Endodermal cell (in vitro differentiated cells): ENCODE measurements at regions not wholly inside any gene's neighbourhood (a gene's known extent, or its start where the extent isn't known, plus 50 kb on each side); places are given as distances from the start of the nearest gene placed in this dataset.

Source experiments
- DNase-seq: peaks from one replicate; pipeline ENCODE4 v3.0.0-alpha.2; 2017
- H3K27ac ChIP-seq: 2 replicates; pipeline ENCODE4 v1.5.1; 2013; ENCODE audit warnings: mild to moderate bottlenecking, low read depth, low read length, moderate library complexity
- H3K27me3 ChIP-seq: 2 replicates; pipeline ENCODE4 v1.6.1; 2013; ENCODE audit warnings: mild to moderate bottlenecking, low read length, moderate library complexity; ENCODE audit not compliant: insufficient read depth, control insufficient read depth, poor library complexity, severe bottlenecking
- H3K36me3 ChIP-seq: 2 replicates; pipeline ENCODE4 v1.7.0; 2013; ENCODE audit warnings: mild to moderate bottlenecking, low read length, moderate library complexity; ENCODE audit not compliant: control insufficient read depth, insufficient read depth
- H3K4me1 ChIP-seq: one replicate; pipeline ENCODE4 v1.7.0; 2013; ENCODE audit warnings: low read length; ENCODE audit not compliant: control insufficient read depth, insufficient read depth
- H3K4me3 ChIP-seq: 2 replicates; pipeline ENCODE4 v1.5.1; 2013; ENCODE audit warnings: mild to moderate bottlenecking, low read length, moderate library complexity
- H3K9ac ChIP-seq: 2 replicates; pipeline ENCODE4 v1.6.1; 2013; ENCODE audit warnings: mild to moderate bottlenecking, low read length, moderate library complexity; ENCODE audit not compliant: poor library complexity, severe bottlenecking; ENCODE audit errors: extremely low read depth
- H3K9me3 ChIP-seq: 2 replicates; pipeline ENCODE4 v1.6.1; 2013; ENCODE audit warnings: mild to moderate bottlenecking, low read length, moderate library complexity; ENCODE audit not compliant: control insufficient read depth
- H3K27ac Mint-ChIP-seq: 2 replicates; pipeline ENCODE4 v1.8.0; 2020; ENCODE audit warnings: mixed read lengths
- H3K27me3 Mint-ChIP-seq: 2 replicates; pipeline ENCODE4 v1.8.0; 2021; ENCODE audit warnings: mild to moderate bottlenecking, mixed read lengths; ENCODE audit not compliant: insufficient read depth
- H3K36me3 Mint-ChIP-seq: 2 replicates; pipeline ENCODE4 v1.8.0; 2020; ENCODE audit warnings: low read depth, mixed read lengths
- H3K4me1 Mint-ChIP-seq: 2 replicates; pipeline ENCODE4 v1.8.0; 2020; ENCODE audit warnings: mixed read lengths
- H3K4me3 Mint-ChIP-seq: 2 replicates; pipeline ENCODE4 v1.8.0; 2020; ENCODE audit warnings: mild to moderate bottlenecking, moderate library complexity, mixed read lengths
- H3K9me3 Mint-ChIP-seq: 2 replicates; pipeline ENCODE4 v1.8.0; 2020; ENCODE audit warnings: mild to moderate bottlenecking, mixed read lengths
- WGBS, 2 experiments: methylation state at CpG; one replicate each; pipeline versions ENCODE4 v1.1.5 to v1.1.7; 2013; ENCODE audit warnings: missing lambda C conversion rate in 2 of 2, mixed read lengths in 1 of 2; ENCODE audit not compliant: insufficient coverage in 1 of 2, insufficient read length in 1 of 2; 5-methylcytosine and 5-hydroxymethylcytosine counted together
- TF ChIP-seq, protein P1 (sequence below): fragments of 200-600 bp; sonication (generic); conservative IDR thresholded peaks from 2 replicates; pipeline ENCODE4 v1.5.0; 2021; ENCODE audit warnings: antibody characterized with exemption, mild to moderate bottlenecking

- Histone ChIP-seq H3K27ac (no peak overlapping the region), H3K4me1 (no peaks in the 10 kb centered on the region), H3K27me3 (no peaks in the 10 kb centered on the region), H3K36me3 (no peaks in the 10 kb centered on the region), H3K4me3 (no peak overlapping the region), H3K9ac (no peak overlapping the region), H3K9me3 (no peaks in the 10 kb centered on the region)
- WGBS, 2 experiments = 98% methylated on average over 5 of the region's 5 CpGs; no CpG with 5 or more reads in 1 of the 2 experiments
- TF ChIP-seq, protein P1, sequence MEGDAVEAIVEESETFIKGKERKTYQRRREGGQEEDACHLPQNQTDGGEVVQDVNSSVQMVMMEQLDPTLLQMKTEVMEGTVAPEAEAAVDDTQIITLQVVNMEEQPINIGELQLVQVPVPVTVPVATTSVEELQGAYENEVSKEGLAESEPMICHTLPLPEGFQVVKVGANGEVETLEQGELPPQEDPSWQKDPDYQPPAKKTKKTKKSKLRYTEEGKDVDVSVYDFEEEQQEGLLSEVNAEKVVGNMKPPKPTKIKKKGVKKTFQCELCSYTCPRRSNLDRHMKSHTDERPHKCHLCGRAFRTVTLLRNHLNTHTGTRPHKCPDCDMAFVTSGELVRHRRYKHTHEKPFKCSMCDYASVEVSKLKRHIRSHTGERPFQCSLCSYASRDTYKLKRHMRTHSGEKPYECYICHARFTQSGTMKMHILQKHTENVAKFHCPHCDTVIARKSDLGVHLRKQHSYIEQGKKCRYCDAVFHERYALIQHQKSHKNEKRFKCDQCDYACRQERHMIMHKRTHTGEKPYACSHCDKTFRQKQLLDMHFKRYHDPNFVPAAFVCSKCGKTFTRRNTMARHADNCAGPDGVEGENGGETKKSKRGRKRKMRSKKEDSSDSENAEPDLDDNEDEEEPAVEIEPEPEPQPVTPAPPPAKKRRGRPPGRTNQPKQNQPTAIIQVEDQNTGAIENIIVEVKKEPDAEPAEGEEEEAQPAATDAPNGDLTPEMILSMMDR = no peak
- Mint-ChIP-seq H3K4me3 (no peak overlapping the region), H3K36me3 (no peaks in the 10 kb centered on the region), H3K27me3 (no peaks in the 10 kb centered on the region), H3K27ac (no peak overlapping the region), H3K4me1 (peaks cover 3% of the 10 kb centered on the region), H3K9me3 (peaks cover 50% of the 10 kb centered on the region)
- DNase-seq = no peak
Measured at GRCh38 chrX:42047886-42048285, 124.5 kb upstream of the CASK start.

DNA sequence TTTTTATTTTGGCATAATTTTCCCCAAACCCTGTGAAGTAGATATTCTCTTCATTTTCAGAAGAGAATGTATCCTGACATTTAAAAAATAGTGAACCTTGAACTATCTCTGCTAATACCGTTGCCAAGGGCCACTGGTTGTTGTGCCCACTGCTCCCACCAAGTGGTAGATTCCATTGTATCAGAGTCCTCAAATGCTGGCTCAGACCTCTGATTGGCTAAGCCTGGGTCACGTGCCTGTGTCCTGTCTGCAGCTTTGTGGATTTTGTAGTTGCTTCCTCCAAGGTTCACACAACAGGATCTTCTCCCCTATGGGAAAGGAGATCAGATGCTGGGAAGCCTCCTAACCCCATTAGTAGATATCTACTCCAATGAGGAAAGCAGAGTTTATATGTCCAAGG lies 104.8 kb upstream of the CASK start:
- H3K36me3 ChIP-seq = no peaks in the 10 kb centered on the region
- Mint-ChIP-seq H3K4me1 (peaks cover 11% of the 10 kb centered on the region), H3K27ac (no peak overlapping the region), H3K9me3 (peaks cover 46% of the 10 kb centered on the region), H3K4me3 (no peak overlapping the region), H3K36me3 (no peaks in the 10 kb centered on the region), H3K27me3 (peaks cover 2% of the 10 kb centered on the region)
- H3K9me3 ChIP-seq = peaks cover 14% of the 10 kb centered on the region
- TF ChIP-seq, protein P1 = no peak
- no peak overlapping the region for H3K4me3 ChIP-seq
- WGBS, 2 experiments = 80 to 81% methylated on average over 1 to 2 of the region's 2 CpGs
- peak overlapping the region; percentile 20 for H3K9ac ChIP-seq
- H3K27me3 ChIP-seq = no peaks in the 10 kb centered on the region
- no peaks in the 10 kb centered on the region for H3K4me1 ChIP-seq
- H3K27ac ChIP-seq = no peak overlapping the region
- DNase-seq = no peak

GRCh38 chrX:42027367-42028000 lies 104.1 kb upstream of the CASK start:
- peaks cover 44% of the 10 kb centered on the region for H3K9me3 Mint-ChIP-seq
- H3K4me1 ChIP-seq = no peaks in the 10 kb centered on the region
- H3K36me3 Mint-ChIP-seq = no peaks in the 10 kb centered on the region
- H3K9ac ChIP-seq = no peak overlapping the region
- peak overlapping the region; percentile 24 for H3K4me3 ChIP-seq
- H3K27ac Mint-ChIP-seq = no peak overlapping the region
- H3K4me1 Mint-ChIP-seq = peaks cover 11% of the 10 kb centered on the region
- no peak for DNase-seq
- H3K27me3 Mint-ChIP-seq = no peaks in the 10 kb centered on the region
- no peaks in the 10 kb centered on the region for H3K27me3 ChIP-seq
- WGBS, 2 experiments = 93 to 100% methylated on average over 2 of the region's 3 CpGs
- H3K27ac ChIP-seq = no peak overlapping the region
- TF ChIP-seq, protein P1 = no peak
- H3K4me3 Mint-ChIP-seq = no peak overlapping the region
- H3K9me3 ChIP-seq = peaks cover 9% of the 10 kb centered on the region
- no peaks in the 10 kb centered on the region for H3K36me3 ChIP-seq
